Right lobe of liver (tissue), 4 donors: ENCODE measurements at regions not wholly inside any gene's neighbourhood (a gene's known extent, or its start where the extent isn't known, plus 50 kb on each side); places are given as distances from the start of the nearest gene placed in this dataset.

ENCODE experiments used
- CTCF ChIP-seq, 4 donors: fragments of 200-600 bp in 3 of 4; fragments of 450-650 bp in 1 of 4; IDR thresholded peaks; one replicate each; pipeline versions ENCODE4 v1.5.1 to v1.8.0; 2016 to 2022; ENCODE audit warnings: antibody characterized with exemption in 4 of 4, mild to moderate bottlenecking in 2 of 4
- POLR2A ChIP-seq: fragments of 450-650 bp; IDR thresholded peaks from one replicate; pipeline ENCODE4 v1.6.1; 2017; ENCODE audit warnings: antibody characterized with exemption, mild to moderate bottlenecking
- donor health status: DM: no; HTN: no; CAD: no.
- donor health status: DM: no; HTN: no; CAD: no.
- donor health status: DM: no; HTN: yes; CAD: no.

DNA sequence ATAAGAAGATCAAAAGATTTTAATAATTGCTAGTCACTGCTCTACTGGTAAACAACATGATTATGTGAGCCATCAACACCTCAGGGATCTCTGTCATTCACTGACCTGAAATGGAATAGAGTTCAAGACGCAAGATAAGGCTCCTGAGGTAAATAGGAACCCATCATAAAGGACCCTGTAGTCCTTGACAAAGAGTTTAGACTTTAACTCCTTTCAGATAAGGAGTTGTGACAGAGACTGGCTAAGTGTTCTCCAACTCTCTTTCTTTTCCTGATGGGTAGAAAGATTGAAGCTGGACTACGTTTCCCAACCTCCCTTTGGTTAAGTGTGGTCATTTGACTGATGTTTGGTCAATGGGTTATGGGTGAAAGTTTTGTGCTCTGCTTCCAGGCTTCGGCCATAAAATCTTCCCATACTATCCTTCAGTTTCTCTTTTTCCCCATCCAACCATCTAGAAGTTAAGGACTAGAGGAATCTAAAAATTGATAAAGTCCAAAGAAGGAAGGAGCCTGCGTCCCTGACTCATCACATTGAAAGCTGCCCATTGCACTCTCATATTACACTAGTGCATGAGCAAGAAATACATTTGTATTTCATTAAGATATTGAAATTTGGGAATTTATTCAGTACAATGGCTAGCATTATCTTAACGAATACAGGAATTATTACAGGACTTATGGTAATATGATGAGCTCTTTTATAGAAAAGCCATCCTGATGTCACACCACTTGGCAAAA is 293.7 kb upstream of the ACVR2A start:
- TF ChIP-seq POLR2A: no peak
- TF ChIP-seq CTCF (IDR thresholded peaks at IDR 0.05): no peak
